PC-3 (cell line): ENCODE measurements at regions not wholly inside any gene's neighbourhood (a gene's known extent, or its start where the extent isn't known, plus 50 kb on each side); places are given as distances from the start of the nearest gene placed in this dataset.

Experiments used
- ATAC-seq: fragments of 200-7000 bp; cut with Tn5 transposase; 2 replicates; pipeline ENCODE4 v1.9.1; 2020; ENCODE audit warnings: mild to moderate bottlenecking, moderate library complexity
- BruUV-seq: library from RNA; stranded (reverse); fragments of 400-500 nt; replicated peaks from 2 replicates; lab custom pipeline; 2021; lab: Mats Ljungman, UMichigan
- CTCF ChIA-PET: fragments of 300-600 bp; sonication (Branson Sonifier 250); formaldehyde crosslinking; loops from one replicate; lab custom pipeline; 2022; ENCODE audit warnings: antibody characterized with exemption; lab: Charles Lee
- POLR2A ChIA-PET: fragments of 300-600 bp; sonication (Branson Sonifier 250); formaldehyde crosslinking; loops from one replicate; lab custom pipeline; 2022; ENCODE audit warnings: antibody characterized with exemption; ENCODE audit not compliant: unreplicated experiment; lab: Charles Lee
- DNase-seq: peaks from one replicate; pipeline ENCODE4 v3.0.0-alpha.2; 2015
- H2AFZ ChIP-seq: fragments of 300-600 bp; sonication (generic); 2 replicates; pipeline ENCODE4 v1.6.0; 2016; ENCODE audit warnings: antibody characterized with exemption, low read length
- H3F3A ChIP-seq: fragments of 300-600 bp; sonication (generic); one replicate; pipeline ENCODE4 v1.6.0; 2017; ENCODE audit warnings: antibody characterized with exemption, low read length, control low read depth, mild to moderate bottlenecking; ENCODE audit not compliant: unreplicated experiment
- H3K27ac ChIP-seq: fragments of 300-600 bp; sonication (generic); 2 replicates; pipeline ENCODE4 v1.5.1; 2016; ENCODE audit warnings: mild to moderate bottlenecking, low read length
- H3K27me3 ChIP-seq: fragments of 300-600 bp; sonication (generic); 2 replicates; pipeline ENCODE4 v1.6.1; 2016; ENCODE audit warnings: low read length, mixed read lengths
- H3K36me3 ChIP-seq: fragments of 300-600 bp; sonication (generic); 2 replicates; pipeline ENCODE4 v1.6.1; 2016; ENCODE audit warnings: low read depth, mixed run types, low read length, mixed read lengths
- H3K4me1 ChIP-seq: fragments of 300-600 bp; sonication (generic); 2 replicates; pipeline ENCODE4 v1.5.1; 2016; ENCODE audit warnings: low read length; ENCODE audit not compliant: insufficient read depth
- H3K4me2 ChIP-seq: fragments of 300-600 bp; sonication (generic); 2 replicates; pipeline ENCODE4 v1.6.0; 2016; ENCODE audit warnings: low read length
- H3K4me3 ChIP-seq: fragments of 300-600 bp; sonication (generic); 2 replicates; pipeline ENCODE4 v1.5.1; 2016; ENCODE audit warnings: mild to moderate bottlenecking, low read length, mixed read lengths
- H3K79me2 ChIP-seq: fragments of 300-600 bp; sonication (generic); 2 replicates; pipeline ENCODE4 v1.6.1; 2017; ENCODE audit warnings: low read length, mixed read lengths
- H3K9ac ChIP-seq: fragments of 300-600 bp; sonication (generic); 2 replicates; pipeline ENCODE4 v1.6.0; 2016; ENCODE audit warnings: mild to moderate bottlenecking, low read length
- H3K9me2 ChIP-seq: fragments of 300-600 bp; sonication (generic); replicated peaks from 2 replicates; pipeline ENCODE4 v1.6.1; 2016; ENCODE audit warnings: mixed run types, low read length, mixed read lengths
- H3K9me3 ChIP-seq: fragments of 300-600 bp; sonication (generic); 2 replicates; pipeline ENCODE4 v1.6.1; 2016; ENCODE audit warnings: low read length, mixed read lengths
- H4K20me1 ChIP-seq: fragments of 300-600 bp; sonication (generic); 2 replicates; pipeline ENCODE4 v1.6.1; 2016; ENCODE audit warnings: low read length, mixed read lengths
- CTCF ChIP-seq: fragments of 300-600 bp; sonication (generic); conservative IDR thresholded peaks from 2 replicates; pipeline ENCODE4 v1.5.1; 2017; ENCODE audit warnings: antibody characterized with exemption, low read depth, mild to moderate bottlenecking, low read length
- EZH2 ChIP-seq: fragments of 300-600 bp; sonication (generic); IDR thresholded peaks from one replicate; pipeline ENCODE4 v1.6.1; 2017; ENCODE audit warnings: antibody characterized with exemption, mild to moderate bottlenecking, low read length; ENCODE audit not compliant: unreplicated experiment
- EZH2phosphoT487 ChIP-seq: fragments of 300-600 bp; sonication (generic); IDR thresholded peaks from 2 replicates; pipeline ENCODE4 v1.6.1; 2018; ENCODE audit warnings: mild to moderate bottlenecking, antibody characterized with exemption, low read length, borderline replicate concordance
- intact Hi-C: fragments of 100-400 bp; cut with micrococcal nuclease; formaldehyde crosslinking; loops from 2 replicates; pipeline ENCODE4 v1.9.0; 2023

DNA sequence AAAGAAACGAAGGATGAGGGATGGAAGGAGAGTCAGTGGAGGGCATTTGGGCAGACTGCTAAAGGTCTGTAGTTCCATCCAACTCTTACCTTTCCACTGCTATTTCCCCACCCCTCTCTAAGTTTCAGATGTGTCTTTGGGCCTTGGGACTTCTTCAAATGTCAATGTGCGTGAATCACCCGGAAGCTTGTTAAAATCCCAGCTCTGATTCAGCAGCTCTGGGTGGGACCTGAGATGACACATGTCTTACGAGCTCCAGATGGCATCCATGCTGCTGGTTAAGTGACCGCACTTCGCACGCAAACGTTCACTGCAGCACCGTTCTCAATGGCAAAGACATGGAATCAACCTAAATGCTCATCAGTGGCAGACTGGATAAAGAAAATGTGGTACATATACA lies 309.9 kb downstream of the VRK1 start:
- Histone ChIP-seq H3K36me3 (no peaks in the 10 kb centered on the region), H3K4me2 (peak overlapping the region; percentile 55), H3K79me2 (no peaks in the 10 kb centered on the region), H3K9me3 (no peaks in the 10 kb centered on the region), H4K20me1 (no peaks in the 10 kb centered on the region), H3K4me1 (peaks cover 35% of the 10 kb centered on the region), H3F3A (peaks cover 7% of the 10 kb centered on the region), H2AFZ (no peak overlapping the region), H3K9me2 (no peaks in the 10 kb centered on the region), H3K27me3 (no peaks in the 10 kb centered on the region), H3K4me3 (peak overlapping the region; percentile 28; the same call in 1 of the 2 replicates), H3K9ac (peak overlapping the region; percentile 97), H3K27ac (peak overlapping the region; percentile 100)
- ChIA-PET CTCF (interaction anchor here (0.6 to 1.0 kb wide), 3 partner anchors 29 to 111 kb away, joined by 3 to 4 read pairs (median 3); no protein-coding TSS in a partner anchor), POLR2A (interaction anchor here (0.6 to 1.0 kb wide), 3 partner anchors 20 to 46 kb away, joined by 3 to 4 read pairs (median 4); no protein-coding TSS in a partner anchor)
- ATAC-seq = peak; percentile 75
- intact Hi-C loops = loop anchor here (1.0 to 10.0 kb wide), 8 partner anchors 26 to 308 kb away; no protein-coding TSS in a partner anchor
- peak; percentile 99 for DNase-seq
- BruUV-seq = no TSS peak
- TF ChIP-seq EZH2phosphoT487 = no peak
- no peak for TF ChIP-seq CTCF
- TF ChIP-seq EZH2 = no peak

DNA sequence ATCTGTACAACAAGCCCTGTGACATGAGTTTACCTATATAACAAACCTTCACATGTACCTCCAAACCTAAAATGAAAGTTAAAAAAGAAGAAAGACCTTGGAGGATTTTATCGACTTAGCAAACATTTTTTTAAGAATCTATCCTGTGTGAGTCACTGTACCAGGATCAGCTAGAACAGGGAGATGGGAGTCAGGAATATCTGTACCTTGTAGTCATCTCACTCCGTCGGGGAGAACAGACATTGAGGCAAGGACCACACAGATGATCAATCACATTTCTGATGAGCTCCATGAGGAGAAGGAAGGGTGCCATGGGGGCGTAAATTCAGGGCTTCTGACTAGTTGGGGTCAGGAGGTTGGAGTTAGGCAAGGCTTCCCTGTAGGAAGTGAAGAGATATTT lies 310.6 kb downstream of the VRK1 start:
- intact Hi-C loops = loop anchor here (1.0 to 10.0 kb wide), 8 partner anchors 26 to 309 kb away; no protein-coding TSS in a partner anchor
- Histone ChIP-seq H3K4me2 (peak overlapping the region; percentile 55), H3K9me2 (no peaks in the 10 kb centered on the region), H3K4me1 (peaks cover 35% of the 10 kb centered on the region), H4K20me1 (no peaks in the 10 kb centered on the region), H3K79me2 (no peaks in the 10 kb centered on the region), H2AFZ (peak overlapping the region; percentile 38; the same call in 1 of the 2 replicates), H3K27me3 (no peaks in the 10 kb centered on the region), H3K4me3 (peak overlapping the region; percentile 28), H3K9me3 (no peaks in the 10 kb centered on the region), H3K27ac (peak overlapping the region; percentile 100), H3K36me3 (no peaks in the 10 kb centered on the region), H3K9ac (peak overlapping the region; percentile 97), H3F3A (peaks cover 7% of the 10 kb centered on the region)
- TF ChIP-seq CTCF = no peak
- TF ChIP-seq EZH2 = no peak
- TF ChIP-seq EZH2phosphoT487 = no peak
- TSS peak; percentile 88 for BruUV-seq
- ATAC-seq (peak; percentile 47), DNase-seq (peak; percentile 73)
- ChIA-PET CTCF (interaction anchor here (0.6 to 1.0 kb wide), 3 partner anchors 30 to 110 kb away, joined by 3 to 4 read pairs (median 3); no protein-coding TSS in a partner anchor), POLR2A (interaction anchor here (0.6 to 1.0 kb wide), 4 partner anchors 8 to 45 kb away, joined by 3 to 4 read pairs (median 4); no protein-coding TSS in a partner anchor)

- Histone ChIP-seq H4K20me1 (no peaks in the 10 kb centered on the region), H2AFZ (no peak overlapping the region), H3K4me2 (no peak overlapping the region), H3F3A (peaks cover 7% of the 10 kb centered on the region), H3K36me3 (no peaks in the 10 kb centered on the region), H3K4me1 (peaks cover 43% of the 10 kb centered on the region), H3K4me3 (no peak overlapping the region), H3K9me2 (no peaks in the 10 kb centered on the region), H3K27ac (peak overlapping the region; percentile 100; the same call in 1 of the 2 replicates), H3K9me3 (no peaks in the 10 kb centered on the region), H3K79me2 (no peaks in the 10 kb centered on the region), H3K9ac (no peak overlapping the region), H3K27me3 (no peaks in the 10 kb centered on the region)
- intact Hi-C loops = loop anchor here (10.0 kb wide), 1 partner anchor 254 kb away; no protein-coding TSS in a partner anchor
- ATAC-seq (no peak), DNase-seq (no peak)
- TF ChIP-seq EZH2 = no peak
- TF ChIP-seq EZH2phosphoT487 = no peak
- no peak for TF ChIP-seq CTCF
- CTCF ChIA-PET = no interaction called here
- BruUV-seq = no TSS peak
- POLR2A ChIA-PET = interaction anchor here (0.6 kb wide), 1 partner anchor 142 kb away, joined by 7 read pairs; no protein-coding TSS in a partner anchor
Observed at GRCh38 chr14:97109234-97109633, 312.1 kb downstream of the VRK1 start.
